Endothelial cell of umbilical vein (primary cell): ENCODE measurements at regions not wholly inside any gene's neighbourhood (a gene's known extent, or its start where the extent isn't known, plus 50 kb on each side); places are given as distances from the start of the nearest gene placed in this dataset.

Experiments
- POLR2A ChIP-seq: IDR thresholded peaks from 2 replicates; pipeline ENCODE4 v1.6.1; 2012; ENCODE audit warnings: low read depth, mild to moderate bottlenecking, control low read depth, low read length
- POLR2AphosphoS5 ChIP-seq: IDR thresholded peaks from 2 replicates; pipeline ENCODE4 v1.6.1; 2012; ENCODE audit warnings: low read depth, mild to moderate bottlenecking, control low read depth, low read length, moderate library complexity; ENCODE audit not compliant: insufficient read depth

DNA sequence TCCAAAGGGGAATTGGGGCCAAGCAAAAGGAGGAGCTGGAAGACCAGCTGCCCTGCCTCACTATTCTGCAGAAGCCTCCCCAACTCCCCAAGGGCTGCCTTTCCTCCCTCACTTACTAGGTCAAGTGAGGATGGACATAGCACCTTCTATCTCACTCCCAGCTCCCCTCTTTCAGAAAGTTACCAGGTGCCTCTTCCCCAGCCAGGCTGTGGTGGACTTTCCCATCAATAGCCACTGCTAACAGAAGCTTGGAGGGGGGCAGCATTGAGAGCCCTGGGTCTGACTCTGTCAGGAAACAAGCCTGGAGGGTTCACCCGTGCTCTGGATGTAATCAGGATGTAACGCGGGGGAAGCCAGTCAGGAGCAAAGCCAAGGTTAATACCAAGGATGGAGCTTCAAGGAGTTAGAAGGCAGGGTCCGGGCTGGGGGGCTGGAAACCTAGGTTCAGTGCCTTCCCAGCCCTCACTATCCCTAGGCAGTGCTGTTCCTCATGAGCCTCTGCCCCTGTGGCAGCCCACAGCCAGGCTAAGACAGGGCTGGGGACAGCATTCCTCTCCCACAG lies 127.8 kb upstream of the NGF start:
- TF ChIP-seq POLR2A (no peak), POLR2AphosphoS5 (no peak)
